ENCODE measurements at regions not wholly inside any gene's neighbourhood (a gene's known extent, or its start where the extent isn't known, plus 50 kb on each side); places are given as distances from the start of the nearest gene placed in this dataset.

DNA sequence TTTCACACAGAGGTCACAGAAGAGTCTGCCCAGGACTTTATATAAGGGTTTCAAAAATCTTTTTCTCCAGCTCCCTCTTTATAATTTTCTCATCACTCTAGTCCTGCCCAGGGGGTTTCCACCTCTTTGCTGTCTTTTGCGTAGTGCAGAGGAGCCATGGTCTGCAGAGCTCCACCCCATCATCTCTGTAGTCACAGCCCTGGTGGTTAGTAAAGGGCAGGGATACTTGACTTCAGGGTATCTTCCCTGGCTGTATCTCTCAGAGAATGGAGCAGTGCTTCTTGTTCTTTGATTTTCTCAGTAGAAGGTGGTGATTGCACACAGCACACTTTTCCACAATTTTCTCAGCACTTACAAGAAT, 900.6 kb upstream of the COX7C start:
- H3K27me3 ChIP-seq = no peaks in the 10 kb centered on the region
- no peak for TF ChIP-seq POLR2AphosphoS5 (IDR thresholded peaks at IDR 0.05)
- TF ChIP-seq POLR2A (IDR thresholded peaks at IDR 0.05) = no peak
- TF ChIP-seq, protein P1, sequence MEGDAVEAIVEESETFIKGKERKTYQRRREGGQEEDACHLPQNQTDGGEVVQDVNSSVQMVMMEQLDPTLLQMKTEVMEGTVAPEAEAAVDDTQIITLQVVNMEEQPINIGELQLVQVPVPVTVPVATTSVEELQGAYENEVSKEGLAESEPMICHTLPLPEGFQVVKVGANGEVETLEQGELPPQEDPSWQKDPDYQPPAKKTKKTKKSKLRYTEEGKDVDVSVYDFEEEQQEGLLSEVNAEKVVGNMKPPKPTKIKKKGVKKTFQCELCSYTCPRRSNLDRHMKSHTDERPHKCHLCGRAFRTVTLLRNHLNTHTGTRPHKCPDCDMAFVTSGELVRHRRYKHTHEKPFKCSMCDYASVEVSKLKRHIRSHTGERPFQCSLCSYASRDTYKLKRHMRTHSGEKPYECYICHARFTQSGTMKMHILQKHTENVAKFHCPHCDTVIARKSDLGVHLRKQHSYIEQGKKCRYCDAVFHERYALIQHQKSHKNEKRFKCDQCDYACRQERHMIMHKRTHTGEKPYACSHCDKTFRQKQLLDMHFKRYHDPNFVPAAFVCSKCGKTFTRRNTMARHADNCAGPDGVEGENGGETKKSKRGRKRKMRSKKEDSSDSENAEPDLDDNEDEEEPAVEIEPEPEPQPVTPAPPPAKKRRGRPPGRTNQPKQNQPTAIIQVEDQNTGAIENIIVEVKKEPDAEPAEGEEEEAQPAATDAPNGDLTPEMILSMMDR (IDR thresholded peaks at IDR 0.05) = no peak
- TF ChIP-seq EP300 (IDR thresholded peaks at IDR 0.05) = no peak
- H3K27ac ChIP-seq = no peak overlapping the region
- H3K4me3 ChIP-seq = no peak overlapping the region
- H3K4me1 ChIP-seq = no peaks in the 10 kb centered on the region
- ATAC-seq = no peak
- WGBS, 2 donors (ENCODE audit: low coverage in 1 of 2) = 100% methylated on average over 1 of the region's 1 CpG; no CpG with 5 or more reads in 1 of the 2 donors
- H3K9me3 ChIP-seq = no peaks in the 10 kb centered on the region
- no peaks in the 10 kb centered on the region for H3K36me3 ChIP-seq

DNA sequence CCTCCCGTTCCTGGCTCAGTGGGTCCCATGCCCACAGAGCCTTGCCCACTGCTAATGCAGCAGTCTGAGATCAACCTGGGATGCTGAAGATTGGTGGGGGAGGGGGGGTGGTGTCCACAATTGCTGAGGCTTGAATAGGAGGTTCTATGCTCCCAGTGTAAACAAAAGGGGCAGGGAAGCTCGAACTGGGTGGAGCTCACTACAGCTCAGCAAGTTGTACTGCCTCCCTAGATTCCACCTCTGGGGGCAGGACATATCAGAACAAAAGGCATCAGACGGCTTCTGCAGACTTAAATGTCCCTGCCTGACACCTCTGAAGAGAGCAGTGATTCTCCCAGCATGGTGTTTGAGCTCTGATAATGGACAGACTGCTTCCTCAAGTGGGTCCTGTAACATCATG, 885.6 kb upstream of the COX7C start:
- Histone ChIP-seq H3K36me3 (no peaks in the 10 kb centered on the region), H3K9me3 (no peaks in the 10 kb centered on the region), H3K4me3 (no peak overlapping the region), H3K27ac (no peak overlapping the region), H3K27me3 (no peaks in the 10 kb centered on the region), H3K4me1 (no peaks in the 10 kb centered on the region)
- TF ChIP-seq, protein P1 (IDR thresholded peaks at IDR 0.05) = no peak
- TF ChIP-seq EP300 (IDR thresholded peaks at IDR 0.05) (no peak), POLR2AphosphoS5 (IDR thresholded peaks at IDR 0.05) (no peak), POLR2A (IDR thresholded peaks at IDR 0.05) (no peak)
- no CpG with 5 or more reads among the region's 3 CpGs for WGBS, 2 donors (ENCODE audit: low coverage in 1 of 2)
- no peak for ATAC-seq

DNA sequence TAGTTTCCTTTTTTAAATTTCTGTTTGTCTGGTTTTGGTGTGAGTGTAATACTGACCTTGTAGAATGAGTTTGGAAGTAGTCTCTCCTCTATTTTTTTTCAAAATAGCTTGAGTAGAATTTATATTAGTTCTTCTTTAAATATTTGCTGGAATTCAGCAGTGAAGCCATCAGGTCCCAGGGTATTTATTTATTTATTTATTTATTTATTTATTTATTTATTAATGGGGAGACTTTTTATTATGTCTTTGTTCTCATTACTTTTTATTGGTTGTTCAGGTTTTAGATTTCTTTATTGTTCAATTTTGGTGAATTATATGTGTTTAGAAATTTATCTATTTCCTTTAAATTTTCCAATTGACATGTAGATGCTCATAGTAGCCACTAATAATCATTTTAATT, 875.8 kb upstream of the COX7C start:
- no peak for TF ChIP-seq POLR2A (IDR thresholded peaks at IDR 0.05)
- TF ChIP-seq POLR2AphosphoS5 (IDR thresholded peaks at IDR 0.05) = no peak

DNA sequence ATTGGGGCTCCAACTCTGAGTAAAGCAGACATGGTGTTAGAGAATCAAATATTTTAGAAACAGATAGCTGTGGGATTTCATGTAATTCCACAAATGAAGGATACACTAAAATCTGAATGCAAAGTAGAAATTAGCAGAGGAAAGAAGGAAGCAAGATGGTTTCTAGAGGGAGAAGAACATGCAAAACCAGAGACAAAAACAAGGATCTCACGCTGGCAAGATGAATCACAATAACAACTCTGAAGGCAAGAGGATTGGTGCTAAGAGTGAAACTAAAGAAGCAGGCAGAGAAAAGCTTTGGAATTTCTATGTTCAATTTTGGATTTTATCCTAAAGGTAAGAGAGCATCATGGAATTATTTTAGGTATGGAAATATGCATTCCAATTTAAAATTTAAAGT, 857.2 kb upstream of the COX7C start:
- no peak overlapping the region for H3K27ac ChIP-seq
- peaks cover 0 to under 1% (median 0%) of the 10 kb centered on the region in 3 donors for H3K9me3 ChIP-seq
- no peaks in the 10 kb centered on the region for H3K4me1 ChIP-seq
- TF ChIP-seq, protein P1 (IDR thresholded peaks at IDR 0.05) = no peak
- TF ChIP-seq EP300 (IDR thresholded peaks at IDR 0.05) (no peak), POLR2AphosphoS5 (IDR thresholded peaks at IDR 0.05) (no peak), POLR2A (IDR thresholded peaks at IDR 0.05) (no peak)
- no peak for ATAC-seq
- no peak overlapping the region for H3K4me3 ChIP-seq
- no peaks in the 10 kb centered on the region for H3K36me3 ChIP-seq
- 46 to 50% methylated on average over 1 of the region's 1 CpG for WGBS, 2 donors (ENCODE audit: low coverage in 1 of 2)
- no peaks in the 10 kb centered on the region for H3K27me3 ChIP-seq

More for the DNA sequence above, 875.8 kb upstream of the COX7C start:
- H3K27ac ChIP-seq = no peak overlapping the region
- H3K9me3 ChIP-seq = peaks cover 0 to 4% (median 0%) of the 10 kb centered on the region in 3 donors
- H3K27me3 ChIP-seq = no peaks in the 10 kb centered on the region
- H3K4me1 ChIP-seq = no peaks in the 10 kb centered on the region
- ATAC-seq = no peak
- H3K36me3 ChIP-seq = no peaks in the 10 kb centered on the region
- H3K4me3 ChIP-seq = no peak overlapping the region

DNA sequence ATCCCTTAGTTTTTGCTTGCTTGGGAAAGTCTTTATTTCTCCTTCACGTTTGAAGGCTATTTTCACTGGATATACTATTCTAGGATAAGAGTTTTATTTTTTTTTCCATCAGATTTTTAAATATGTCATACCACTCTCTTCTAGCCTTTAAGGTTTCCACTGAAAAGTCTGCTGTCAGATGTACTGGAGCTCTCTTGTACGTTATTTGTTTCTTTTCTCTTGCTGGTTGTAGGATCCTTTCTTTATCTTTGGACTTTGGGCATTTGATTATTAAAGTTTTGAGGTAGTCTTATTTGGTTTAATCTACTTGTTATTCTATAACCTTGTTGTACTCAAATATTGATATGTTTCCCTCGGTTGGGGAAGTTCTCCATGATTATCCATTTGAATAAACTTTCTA, 848.4 kb upstream of the COX7C start:
- Histone ChIP-seq H3K27me3 (no peaks in the 10 kb centered on the region), H3K4me3 (no peak overlapping the region), H3K9me3 (peaks cover 0 to 7% (median 0%) of the 10 kb centered on the region in 3 donors), H3K27ac (no peak overlapping the region), H3K36me3 (no peaks in the 10 kb centered on the region), H3K4me1 (no peaks in the 10 kb centered on the region)
- 90% methylated on average over 3 of the region's 3 CpGs for WGBS, 2 donors (ENCODE audit: low coverage in 1 of 2)
- TF ChIP-seq, protein P1 (IDR thresholded peaks at IDR 0.05) = no peak
- TF ChIP-seq POLR2A (IDR thresholded peaks at IDR 0.05) = no peak
- TF ChIP-seq POLR2AphosphoS5 (IDR thresholded peaks at IDR 0.05) = no peak
- TF ChIP-seq EP300 (IDR thresholded peaks at IDR 0.05) = no peak
- ATAC-seq = no peak

Measured in gastroesophageal sphincter (tissue), 4 donors.